Endothelial cell of umbilical vein (primary cell): ENCODE measurements at regions not wholly inside any gene's neighbourhood (a gene's known extent, or its start where the extent isn't known, plus 50 kb on each side); places are given as distances from the start of the nearest gene placed in this dataset.

Experiments
- BruUV-seq: library from RNA; stranded (reverse); fragments of 400-500 nt; replicated peaks from 2 replicates; lab custom pipeline; 2021; lab: Mats Ljungman, UMichigan
- CTCF ChIA-PET: fragments of 300-600, 350-600 bp; sonication (Branson Sonifier 250); formaldehyde crosslinking; loops from one replicate; lab custom pipeline; 2021; ENCODE audit warnings: antibody characterized with exemption, inconsistent platforms; lab: Charles Lee
- POLR2A ChIA-PET: fragments of 300-600, 350-600 bp; sonication (Branson Sonifier 250); formaldehyde crosslinking; loops from one replicate; lab custom pipeline; 2021; ENCODE audit warnings: antibody characterized with exemption, inconsistent platforms; lab: Charles Lee
- DNase-seq: peaks from one replicate; pipeline ENCODE4 v3.0.0-alpha.2; 2011; ENCODE audit warnings: low read depth, low spot score
- FAIRE-seq: peaks from 2 replicates; lab custom pipeline; 2011; peaks lifted over from hg19 to GRCh38; lab: Jason Lieb, UNC
- H2AFZ ChIP-seq: 2 replicates; pipeline ENCODE4 v1.6.0; 2012; ENCODE audit warnings: low read depth, low read length, control low read depth, inconsistent platforms
- H3K27ac ChIP-seq: 2 replicates; pipeline ENCODE4 v1.5.1; 2011; ENCODE audit warnings: low read depth, mild to moderate bottlenecking, control low read depth, low read length, moderate library complexity; ENCODE audit not compliant: insufficient read depth
- H3K27me3 ChIP-seq, 2 experiments: 2 replicates each; pipeline versions ENCODE4 v1.6.0 to v1.6.1; 2011; ENCODE audit warnings: low read length in 2 of 2, mixed read lengths in 1 of 2; ENCODE audit not compliant: control insufficient read depth in 2 of 2, insufficient read depth in 2 of 2
- H3K36me3 ChIP-seq, 2 experiments: 2 replicates in 1 of 2; 3 replicates in 1 of 2; pipeline ENCODE4 v1.5.1; 2011; ENCODE audit warnings: low read length in 2 of 2, mild to moderate bottlenecking in 1 of 2, moderate library complexity in 1 of 2; ENCODE audit not compliant: control insufficient read depth in 2 of 2, insufficient read depth in 2 of 2; ENCODE audit errors: extremely low read depth in 1 of 2
- H3K4me1 ChIP-seq: 3 replicates; pipeline ENCODE4 v1.5.1; 2011; ENCODE audit warnings: mild to moderate bottlenecking, low read length; ENCODE audit not compliant: control insufficient read depth, insufficient read depth; ENCODE audit errors: extremely low read depth
- H3K4me2 ChIP-seq: 2 replicates; pipeline ENCODE4 v1.6.1; 2011; ENCODE audit warnings: low read length, control low read depth, mixed read lengths; ENCODE audit not compliant: insufficient read depth
- H3K4me3 ChIP-seq, 3 experiments: fragments of 200-600 bp in 1 of 3; sonication (generic), shearing (Covaris generic) in 1 of 3; replicated peaks in 1 of 3; 2 replicates each; pipeline ENCODE4 v1.5.1; 2011 to 2016; ENCODE audit warnings: control low read depth in 3 of 3, low read length in 3 of 3, mild to moderate bottlenecking in 2 of 3, inconsistent platforms in 1 of 3, low read depth in 1 of 3, moderate library complexity in 1 of 3; ENCODE audit not compliant: insufficient read depth in 1 of 3
- H3K79me2 ChIP-seq: 2 replicates; pipeline ENCODE4 v1.6.0; 2012; ENCODE audit warnings: low read length, inconsistent platforms; ENCODE audit not compliant: control insufficient read depth, insufficient read depth
- H3K9ac ChIP-seq: replicated peaks from 2 replicates; pipeline ENCODE3; 2011; ENCODE audit warnings: low read length, control low read depth; ENCODE audit not compliant: insufficient read depth; ENCODE audit errors: extremely low read depth
- H3K9me1 ChIP-seq: replicated peaks from 3 replicates; pipeline ENCODE4 v1.6.0; 2011; ENCODE audit warnings: mild to moderate bottlenecking, low read length; ENCODE audit not compliant: control insufficient read depth, insufficient read depth; ENCODE audit errors: extremely low read depth
- H3K9me3 ChIP-seq: replicated peaks from 2 replicates; pipeline ENCODE4 v1.5.1; 2012; ENCODE audit warnings: low read length, inconsistent platforms; ENCODE audit not compliant: control insufficient read depth, insufficient read depth
- H4K20me1 ChIP-seq: replicated peaks from 2 replicates; pipeline ENCODE3; 2011; ENCODE audit warnings: mild to moderate bottlenecking, low read length; ENCODE audit not compliant: control insufficient read depth, insufficient read depth; ENCODE audit errors: extremely low read depth
- EZH2 ChIP-seq: IDR thresholded peaks from 2 replicates; pipeline ENCODE4 v1.6.1; 2012; ENCODE audit warnings: borderline replicate concordance, low read depth, mild to moderate bottlenecking, moderate library complexity, low read length, inconsistent platforms; ENCODE audit not compliant: severe bottlenecking
- FOS ChIP-seq: IDR thresholded peaks from 2 replicates; pipeline ENCODE4 v1.6.1; 2011; ENCODE audit warnings: mild to moderate bottlenecking, low read length, moderate library complexity, borderline replicate concordance; ENCODE audit not compliant: insufficient read depth
- GATA2 ChIP-seq: IDR thresholded peaks from 2 replicates; pipeline ENCODE4 v1.7.0; 2011; ENCODE audit warnings: low read depth, mild to moderate bottlenecking, moderate library complexity, mixed read lengths, low read length; ENCODE audit not compliant: insufficient read length, insufficient read depth
- JUN ChIP-seq: IDR thresholded peaks from 2 replicates; pipeline ENCODE4 v1.6.1; 2011; ENCODE audit warnings: borderline replicate concordance, low read depth; ENCODE audit not compliant: insufficient read length, insufficient read depth
- POLR2A ChIP-seq: IDR thresholded peaks from 2 replicates; pipeline ENCODE4 v1.6.1; 2012; ENCODE audit warnings: low read depth, mild to moderate bottlenecking, control low read depth, low read length
- POLR2AphosphoS5 ChIP-seq: IDR thresholded peaks from 2 replicates; pipeline ENCODE4 v1.6.1; 2012; ENCODE audit warnings: low read depth, mild to moderate bottlenecking, control low read depth, low read length, moderate library complexity; ENCODE audit not compliant: insufficient read depth
- dilution Hi-C: fragments of 300-500 bp; cut with MboI; formaldehyde crosslinking; loops from one replicate; pipeline ENCODE4 v1.15.0; 2019; ENCODE audit warnings: low sequenced_read_pairs; ENCODE audit not compliant: extremely low pct_ligation_motif_present
- intact Hi-C: fragments of 100-400 bp; cut with micrococcal nuclease; formaldehyde crosslinking; loops from one replicate; pipeline ENCODE4 v1.10.0; 2022
- TF ChIP-seq, protein P1 (sequence below), 2 donors: IDR thresholded peaks; 1 replicate in 1 of 2; 2 replicates in 1 of 2; pipeline ENCODE4 v1.5.1; 2011; ENCODE audit warnings: low read length in 2 of 2, mild to moderate bottlenecking in 2 of 2, moderate library complexity in 2 of 2, control low read depth in 1 of 2, inconsistent platforms in 1 of 2, low read depth in 1 of 2; ENCODE audit not compliant: insufficient read depth in 1 of 2; ENCODE audit errors: extremely low read depth in 1 of 2
- TF ChIP-seq, protein P2 (sequence below): IDR thresholded peaks from 2 replicates; pipeline ENCODE4 v1.6.1; 2011; ENCODE audit not compliant: insufficient read depth, insufficient read length

DNA sequence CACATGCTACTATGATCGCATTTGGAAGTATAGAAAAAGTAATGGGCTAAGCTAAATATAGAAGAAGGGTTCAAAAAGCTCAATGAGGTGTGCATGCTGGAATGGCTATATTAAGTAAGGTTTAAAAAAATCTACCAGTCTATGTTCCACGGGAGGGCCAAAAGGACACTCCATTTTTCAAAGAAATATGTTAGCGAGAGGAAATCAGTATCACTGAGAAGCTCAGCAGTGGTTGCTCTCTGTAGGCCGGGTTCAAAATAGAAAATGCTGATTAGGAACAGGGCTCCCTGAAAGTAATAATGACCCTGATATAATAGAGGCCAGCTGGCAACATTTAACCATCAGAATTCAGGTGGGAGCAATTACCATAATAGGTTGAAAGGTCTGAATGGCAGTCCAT, 224.5 kb upstream of the SEMA3E start:
- Histone ChIP-seq H3K4me3 (no peak overlapping the region), H2AFZ (no peak overlapping the region), H3K36me3 (no peaks in the 10 kb centered on the region), H3K27ac (no peak overlapping the region), H3K9me3 (no peaks in the 10 kb centered on the region), H3K9me1 (no peaks in the 10 kb centered on the region), H3K4me2 (no peak overlapping the region), H4K20me1 (no peaks in the 10 kb centered on the region), H3K27me3 (peaks cover 0 to 5% of the 10 kb centered on the region in 2 experiments), H3K9ac (no peak overlapping the region), H3K4me1 (no peaks in the 10 kb centered on the region), H3K79me2 (no peaks in the 10 kb centered on the region)
- intact Hi-C loops (no loop called here), dilution Hi-C loops (no loop called here)
- BruUV-seq, result no TSS peak
- no peak for DNase-seq
- ChIA-PET CTCF (interaction anchor here (0.8 kb wide), 1 partner anchor 11 kb away, joined by 3 read pairs; no protein-coding TSS in a partner anchor), POLR2A (no interaction called here)
- TF ChIP-seq, protein P1, sequence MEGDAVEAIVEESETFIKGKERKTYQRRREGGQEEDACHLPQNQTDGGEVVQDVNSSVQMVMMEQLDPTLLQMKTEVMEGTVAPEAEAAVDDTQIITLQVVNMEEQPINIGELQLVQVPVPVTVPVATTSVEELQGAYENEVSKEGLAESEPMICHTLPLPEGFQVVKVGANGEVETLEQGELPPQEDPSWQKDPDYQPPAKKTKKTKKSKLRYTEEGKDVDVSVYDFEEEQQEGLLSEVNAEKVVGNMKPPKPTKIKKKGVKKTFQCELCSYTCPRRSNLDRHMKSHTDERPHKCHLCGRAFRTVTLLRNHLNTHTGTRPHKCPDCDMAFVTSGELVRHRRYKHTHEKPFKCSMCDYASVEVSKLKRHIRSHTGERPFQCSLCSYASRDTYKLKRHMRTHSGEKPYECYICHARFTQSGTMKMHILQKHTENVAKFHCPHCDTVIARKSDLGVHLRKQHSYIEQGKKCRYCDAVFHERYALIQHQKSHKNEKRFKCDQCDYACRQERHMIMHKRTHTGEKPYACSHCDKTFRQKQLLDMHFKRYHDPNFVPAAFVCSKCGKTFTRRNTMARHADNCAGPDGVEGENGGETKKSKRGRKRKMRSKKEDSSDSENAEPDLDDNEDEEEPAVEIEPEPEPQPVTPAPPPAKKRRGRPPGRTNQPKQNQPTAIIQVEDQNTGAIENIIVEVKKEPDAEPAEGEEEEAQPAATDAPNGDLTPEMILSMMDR (IDR thresholded peaks at IDR 0.05; ENCODE audit: extremely low read depth in 1 of 2, insufficient read depth in 1 of 2, low read depth in 1 of 2, low read length in 2 of 2), result no peak
- TF ChIP-seq, protein P2, sequence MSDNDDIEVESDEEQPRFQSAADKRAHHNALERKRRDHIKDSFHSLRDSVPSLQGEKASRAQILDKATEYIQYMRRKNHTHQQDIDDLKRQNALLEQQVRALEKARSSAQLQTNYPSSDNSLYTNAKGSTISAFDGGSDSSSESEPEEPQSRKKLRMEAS, result no peak
- no peak for TF ChIP-seq JUN
- no peak for FAIRE-seq

DNA sequence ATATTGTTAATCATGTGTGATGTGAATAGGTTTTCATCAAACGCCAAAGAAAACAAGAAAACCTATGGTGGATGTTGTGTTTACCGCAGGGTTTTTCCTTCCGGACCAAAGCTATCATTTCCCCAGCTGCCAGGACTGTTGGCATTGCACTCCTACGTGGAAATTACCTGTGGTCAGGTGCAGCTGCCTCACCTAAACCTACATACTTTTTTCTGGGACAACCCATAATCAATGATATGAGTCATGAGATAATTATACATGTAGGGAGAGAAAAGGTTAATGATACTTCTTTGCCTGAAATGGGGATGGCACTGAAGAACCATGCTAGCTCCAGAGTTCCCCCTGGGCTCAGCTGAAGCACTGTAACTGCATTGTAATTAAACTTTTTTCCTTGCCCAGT, 223.6 kb upstream of the SEMA3E start:
- DNase-seq (no peak), FAIRE-seq (no peak)
- Histone ChIP-seq H3K9ac (no peak overlapping the region), H3K4me2 (no peak overlapping the region), H3K27ac (no peak overlapping the region), H3K4me3 (no peak overlapping the region), H2AFZ (no peak overlapping the region), H4K20me1 (no peaks in the 10 kb centered on the region), H3K9me1 (no peaks in the 10 kb centered on the region), H3K4me1 (no peaks in the 10 kb centered on the region), H3K79me2 (no peaks in the 10 kb centered on the region), H3K9me3 (no peaks in the 10 kb centered on the region), H3K36me3 (no peaks in the 10 kb centered on the region), H3K27me3 (peaks cover 0 to 2% of the 10 kb centered on the region in 2 experiments)
- TF ChIP-seq POLR2A, result no peak
- no peak for TF ChIP-seq POLR2AphosphoS5
- TF ChIP-seq, protein P1 (IDR thresholded peaks at IDR 0.05; ENCODE audit: extremely low read depth in 1 of 2, insufficient read depth in 1 of 2, low read depth in 1 of 2, low read length in 2 of 2), result no peak
- no peak for TF ChIP-seq GATA2
- TF ChIP-seq JUN, result no peak
- TF ChIP-seq EZH2, result no peak
- no peak for TF ChIP-seq FOS
- POLR2A ChIA-PET, result no interaction called here
- intact Hi-C loops, result no loop called here
- dilution Hi-C loops, result no loop called here
- CTCF ChIA-PET, result interaction anchor here (0.8 kb wide), 1 partner anchor 10 kb away, joined by 3 read pairs; no protein-coding TSS in a partner anchor
- BruUV-seq, result no TSS peak
